ENCODE measurements at regions not wholly inside any gene's neighbourhood (a gene's known extent, or its start where the extent isn't known, plus 50 kb on each side); places are given as distances from the start of the nearest gene placed in this dataset.

- 39 to 49% (median 43%) methylated on average over 15 of the region's 15 CpGs for WGBS, 5 donors
- TF ChIP-seq POLR2AphosphoS5 (IDR thresholded peaks at IDR 0.05) (peak in 1 of 3 donors; percentile 31), POLR2A (IDR thresholded peaks at IDR 0.05) (no peak)
- Histone ChIP-seq H3K9me3 (no peaks in the 10 kb centered on the region), H3K27ac (peak overlapping the region; percentile 27 to 77 (median 72)), H3K27me3 (replicated peaks in 1 of 7) (no peaks in the 10 kb centered on the region), H3K4me3 (no peak overlapping the region), H3K36me3 (no peaks in the 10 kb centered on the region), H3K4me1 (peaks cover 0 to 31% (median 12%) of the 10 kb centered on the region in 6 donors)
- DNase-seq = no peak
- intact Hi-C loops (cut with DNase I; ENCODE audit: low total_unique reads) = no loop called here
Measured at GRCh38 chr20:17825252-17825959, 125.6 kb downstream of the BANF2 start.

- peaks cover 0 to 1% (median 0%) of the 10 kb centered on the region in 8 donors for H3K9me3 ChIP-seq
- no peak for DNase-seq
- intact Hi-C loops (cut with DNase I; ENCODE audit: low total_unique reads) = no loop called here
- TF ChIP-seq CTCF (IDR thresholded peaks at IDR 0.05 in 8 of 11, conservative IDR thresholded peaks at IDR 0.05 in 3 of 11) (no peak), POLR2A (IDR thresholded peaks at IDR 0.05) (no peak), POLR2AphosphoS5 (IDR thresholded peaks at IDR 0.05) (no peak)
- H3K27ac ChIP-seq = peak overlapping the region in 7 of 8 donors; percentile 33 to 77 (median 73)
- peaks cover 0 to 31% (median 12%) of the 10 kb centered on the region in 6 donors for H3K4me1 ChIP-seq
- H3K27me3 ChIP-seq (replicated peaks in 1 of 7) = no peaks in the 10 kb centered on the region
- no peak overlapping the region for H3K4me3 ChIP-seq
- H3K36me3 ChIP-seq = no peaks in the 10 kb centered on the region
- WGBS, 5 donors = 72 to 80% (median 76%) methylated on average over 7 of the region's 7 CpGs
Measured at GRCh38 chr20:17824676-17825251, 125.0 kb downstream of the BANF2 start.

- WGBS, 5 donors = 68 to 73% (median 71%) methylated on average over 10 of the region's 10 CpGs
- no peak overlapping the region for H3K4me3 ChIP-seq
- H3K27me3 ChIP-seq (replicated peaks in 1 of 7) = no peaks in the 10 kb centered on the region
- H3K27ac ChIP-seq = peak overlapping the region in 2 of 8 donors; percentile 33 to 77
- intact Hi-C loops (cut with DNase I; ENCODE audit: low total_unique reads) = no loop called here
- H3K4me1 ChIP-seq = peaks cover 0 to 31% (median 12%) of the 10 kb centered on the region in 6 donors
- H3K36me3 ChIP-seq = no peaks in the 10 kb centered on the region
- DNase-seq = no peak
- H3K9me3 ChIP-seq = peaks cover 0 to 10% (median 4%) of the 10 kb centered on the region in 8 donors
- TF ChIP-seq POLR2AphosphoS5 (IDR thresholded peaks at IDR 0.05) = peak in 1 of 3 donors; percentile 12
- no peak for TF ChIP-seq CTCF (IDR thresholded peaks at IDR 0.05 in 8 of 11, conservative IDR thresholded peaks at IDR 0.05 in 3 of 11)
- no peak for TF ChIP-seq POLR2A (IDR thresholded peaks at IDR 0.05)
Measured at GRCh38 chr20:17823409-17824144, 123.8 kb downstream of the BANF2 start.

GRCh38 chr20:17822540-17823408 is 123.0 kb downstream of the BANF2 start:
- intact Hi-C loops (cut with DNase I; ENCODE audit: low total_unique reads) = no loop called here
- no peak overlapping the region for H3K4me3 ChIP-seq
- no peaks in the 10 kb centered on the region for H3K27me3 ChIP-seq (replicated peaks in 1 of 7)
- peaks cover 0 to 10% (median 4%) of the 10 kb centered on the region in 8 donors for H3K9me3 ChIP-seq
- 82 to 90% (median 84%) methylated on average over 15 of the region's 15 CpGs for WGBS, 5 donors
- TF ChIP-seq CTCF (IDR thresholded peaks at IDR 0.05 in 8 of 11, conservative IDR thresholded peaks at IDR 0.05 in 3 of 11) (no peak), POLR2A (IDR thresholded peaks at IDR 0.05) (no peak), POLR2AphosphoS5 (IDR thresholded peaks at IDR 0.05) (no peak)
- no peaks in the 10 kb centered on the region for H3K36me3 ChIP-seq
- peak; percentile 9 for DNase-seq
- peak overlapping the region in 2 of 8 donors; percentile 9 to 33 for H3K27ac ChIP-seq
- peaks cover 0 to 31% (median 12%) of the 10 kb centered on the region in 6 donors for H3K4me1 ChIP-seq
